SK-N-SH (cell line): ENCODE measurements at regions not wholly inside any gene's neighbourhood (a gene's known extent, or its start where the extent isn't known, plus 50 kb on each side); places are given as distances from the start of the nearest gene placed in this dataset.

Source experiments
- CTCF ChIA-PET: fragments of 300-600, 350-600 bp; formaldehyde crosslinking; extraction: SDS; loops from one replicate; lab custom pipeline; 2021; lab: Yijun Ruan, JAX
- POLR2A ChIA-PET: fragments of 350-600 bp; sonication (Branson Sonifier 250); formaldehyde crosslinking; extraction: SDS; loops from one replicate; lab custom pipeline; 2020; ENCODE audit warnings: antibody characterized with exemption, inconsistent platforms; lab: Yijun Ruan, JAX
- DNase-seq: peaks from one replicate; pipeline ENCODE4 v3.0.0; 2012
- H2AFZ ChIP-seq: fragments of 200-600 bp; sonication (generic); 2 replicates; pipeline ENCODE4 v1.8.1; 2016; ENCODE audit warnings: antibody characterized with exemption, mild to moderate bottlenecking, low read depth
- H3F3A ChIP-seq: fragments of 200-600 bp; sonication (generic); replicated peaks from 2 replicates; pipeline ENCODE3; 2016; ENCODE audit warnings: antibody characterized with exemption, mild to moderate bottlenecking; ENCODE audit not compliant: insufficient read depth
- H3K27ac ChIP-seq, 2 experiments: fragments of 200-500 bp in 1 of 2; fragments of 200-600 bp in 1 of 2; sonication (Bioruptor generic) in 1 of 2; sonication (generic), shearing (Covaris generic) in 1 of 2; 2 replicates each; pipeline versions ENCODE4 v1.5.1 to v1.6.1; 2014 to 2016; ENCODE audit warnings: low read depth in 2 of 2, inconsistent platforms in 1 of 2, low read length in 1 of 2, mild to moderate bottlenecking in 1 of 2, mixed read lengths in 1 of 2
- H3K27me3 ChIP-seq: fragments of 200-600 bp; sonication (generic), shearing (Covaris generic); 2 replicates; pipeline ENCODE4 v1.6.1; 2016; ENCODE audit warnings: mixed run types; ENCODE audit not compliant: insufficient read depth
- H3K36me3 ChIP-seq, 2 experiments: fragments of 200-500 bp in 1 of 2; fragments of 200-600 bp in 1 of 2; sonication (Bioruptor generic) in 1 of 2; sonication (generic) in 1 of 2; replicated peaks in 1 of 2; 2 replicates each; pipeline versions ENCODE3 to v1.5.1; 2014 to 2016; ENCODE audit warnings: low read length in 1 of 2, mild to moderate bottlenecking in 1 of 2; ENCODE audit not compliant: insufficient read depth in 2 of 2, control insufficient read depth in 1 of 2
- H3K4me1 ChIP-seq, 2 experiments: fragments of 200-500 bp in 1 of 2; fragments of 200-600 bp in 1 of 2; sonication (Bioruptor generic) in 1 of 2; sonication (generic), shearing (Covaris generic) in 1 of 2; 2 replicates each; pipeline versions ENCODE4 v1.5.1 to v1.6.1; 2014 to 2016; ENCODE audit warnings: low read depth in 1 of 2, low read length in 1 of 2, mixed run types in 1 of 2; ENCODE audit not compliant: insufficient read depth in 2 of 2, control insufficient read depth in 1 of 2
- H3K4me2 ChIP-seq: fragments of 200-600 bp; sonication (generic), shearing (Covaris generic); 2 replicates; pipeline ENCODE4 v1.6.1; 2017; ENCODE audit warnings: mixed run types
- H3K4me3 ChIP-seq, 2 experiments: fragments of 200-500 bp in 1 of 2; fragments of 200-600 bp in 1 of 2; sonication (Bioruptor generic) in 1 of 2; sonication (generic), shearing (Covaris generic) in 1 of 2; 2 replicates each; pipeline versions ENCODE4 v1.5.1 to v1.8.1; 2014 to 2016; ENCODE audit warnings: low read depth in 2 of 2, inconsistent platforms in 1 of 2, low read length in 1 of 2, mild to moderate bottlenecking in 1 of 2, mixed read lengths in 1 of 2, moderate library complexity in 1 of 2
- H3K79me2 ChIP-seq: fragments of 200-600 bp; sonication (generic); 2 replicates; pipeline ENCODE4 v1.8.1; 2017; ENCODE audit warnings: mild to moderate bottlenecking; ENCODE audit not compliant: insufficient read depth
- H3K9ac ChIP-seq: fragments of 200-600 bp; sonication (generic); 2 replicates; pipeline ENCODE4 v1.6.1; 2017; ENCODE audit warnings: mixed run types
- H3K9me2 ChIP-seq: fragments of 200-600 bp; sonication (generic); 2 replicates; pipeline ENCODE4 v1.6.1; 2017; ENCODE audit warnings: mixed run types
- H3K9me3 ChIP-seq: fragments of 200-600 bp; sonication (generic); 2 replicates; pipeline ENCODE4 v1.6.1; 2017; ENCODE audit warnings: mixed run types, mild to moderate bottlenecking, moderate library complexity
- H4K20me1 ChIP-seq: fragments of 200-600 bp; sonication (generic); 2 replicates; pipeline ENCODE4 v1.6.1; 2017; ENCODE audit warnings: mild to moderate bottlenecking, mixed run types; ENCODE audit not compliant: insufficient read depth
- CHD2 ChIP-seq: fragments of 150-350 bp; IDR thresholded peaks from 2 replicates; pipeline ENCODE4 v1.6.1; 2018; ENCODE audit warnings: low read length; ENCODE audit not compliant: partially characterized antibody
- ELF1 ChIP-seq: IDR thresholded peaks from 2 replicates; pipeline ENCODE4 v1.4.0; 2012
- EP300 ChIP-seq, 2 experiments: IDR thresholded peaks; 2 replicates each; pipeline versions ENCODE4 v1.4.0 to v1.6.1; 2012; ENCODE audit warnings: borderline replicate concordance in 1 of 2, low read depth in 1 of 2, low read length in 1 of 2
- EZH2phosphoT487 ChIP-seq: fragments of 200-600 bp; sonication (generic); IDR thresholded peaks from 2 replicates; pipeline ENCODE4 v1.6.1; 2017; ENCODE audit warnings: low read depth, mixed run types, mild to moderate bottlenecking, antibody characterized with exemption, moderate library complexity, borderline replicate concordance
- FOXJ3 ChIP-seq: sonication (generic); formaldehyde crosslinking; IDR thresholded peaks from 2 replicates; pipeline ENCODE4 v1.5.1; 2020; ENCODE audit warnings: mild to moderate bottlenecking, missing genetic modification reagents
- JUND ChIP-seq: IDR thresholded peaks from 2 replicates; pipeline ENCODE4 v1.4.0; 2012
- MXI1 ChIP-seq: IDR thresholded peaks from 2 replicates; pipeline ENCODE4 v1.6.1; 2012; ENCODE audit warnings: mild to moderate bottlenecking, low read depth, low read length, improper control_type of control experiment
- RAD21 ChIP-seq: IDR thresholded peaks from 2 replicates; pipeline ENCODE4 v1.6.1; 2012; ENCODE audit warnings: mild to moderate bottlenecking, low read length
- RFX5 ChIP-seq: IDR thresholded peaks from 2 replicates; pipeline ENCODE4 v1.6.1; 2012; ENCODE audit warnings: mild to moderate bottlenecking, improper control_type of control experiment, low read length
- SMC3 ChIP-seq: IDR thresholded peaks from 2 replicates; pipeline ENCODE4 v1.6.1; 2012; ENCODE audit warnings: low read depth, low read length, improper control_type of control experiment
- TEAD4 ChIP-seq: IDR thresholded peaks from 2 replicates; pipeline ENCODE4 v1.4.0; 2012; ENCODE audit warnings: mild to moderate bottlenecking, borderline replicate concordance; ENCODE audit not compliant: insufficient read depth
- WGBS: methylation state at CpG from one replicate; pipeline ENCODE4 v1.1.6; 2017; ENCODE audit warnings: low lambda C conversion rate; 5-methylcytosine and 5-hydroxymethylcytosine counted together
- TF ChIP-seq, protein P1 (sequence below): IDR thresholded peaks from 2 replicates; pipeline ENCODE4 v1.4.0; 2012; ENCODE audit warnings: low read depth
- TF ChIP-seq, protein P2 (sequence below): IDR thresholded peaks from 2 replicates; pipeline ENCODE4 v1.6.1; 2012; ENCODE audit warnings: mild to moderate bottlenecking, low read depth, low read length, moderate library complexity

DNA sequence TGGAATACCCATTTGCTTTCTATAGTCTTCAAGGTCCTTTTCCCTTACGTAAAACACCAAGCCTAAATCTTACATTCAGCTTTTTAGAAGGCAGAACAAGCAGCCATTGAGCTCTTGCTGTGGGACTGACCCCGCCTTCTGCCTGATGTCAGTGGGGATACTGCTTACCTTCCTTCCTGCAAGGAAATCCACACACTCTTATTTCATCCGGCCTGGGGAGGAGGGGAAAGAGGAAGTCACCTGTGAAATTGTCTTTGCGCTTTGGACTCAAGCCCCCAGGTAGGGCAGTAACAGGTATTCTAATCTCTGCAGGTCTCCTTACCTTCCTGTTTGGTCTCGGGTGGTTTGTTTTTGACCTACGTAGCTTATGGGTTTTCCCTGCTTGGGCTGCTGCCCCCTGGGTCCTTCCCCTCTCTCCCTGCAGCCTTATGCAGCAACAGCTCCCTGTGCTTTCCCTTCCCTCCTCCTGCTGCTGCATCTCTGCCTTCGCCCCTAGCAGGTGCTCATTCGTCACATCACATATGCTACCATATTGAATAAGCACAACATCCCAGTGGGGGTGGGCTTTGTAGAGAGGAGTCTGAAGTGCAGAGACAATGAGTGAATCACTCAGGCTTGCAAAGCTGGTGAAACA, 402.5 kb upstream of the TRIB2 start:
- peaks cover 6 to 21% of the 10 kb centered on the region in 2 experiments; a peak in 2 of 4 replicates for H3K4me1 ChIP-seq
- H3K9ac ChIP-seq, result no peak overlapping the region
- no peak for TF ChIP-seq EP300 (IDR thresholded peaks at IDR 0.05; ENCODE audit: borderline replicate concordance in 1 of 2, low read depth in 1 of 2, low read length in 1 of 2)
- peaks cover 10% of the 10 kb centered on the region for H3F3A ChIP-seq
- no peaks in the 10 kb centered on the region for H3K9me2 ChIP-seq
- no peaks in the 10 kb centered on the region for H3K27me3 ChIP-seq
- H4K20me1 ChIP-seq, result no peaks in the 10 kb centered on the region
- no peaks in the 10 kb centered on the region for H3K79me2 ChIP-seq
- no peak overlapping the region for H3K27ac ChIP-seq
- no peak overlapping the region for H2AFZ ChIP-seq
- 91% methylated on average over 8 of the region's 8 CpGs for WGBS
- no peaks in the 10 kb centered on the region for H3K36me3 ChIP-seq
- H3K4me2 ChIP-seq, result no peak overlapping the region
- no peak for DNase-seq
- H3K9me3 ChIP-seq, result no peaks in the 10 kb centered on the region
- H3K4me3 ChIP-seq, result no peak overlapping the region
- POLR2A ChIA-PET, result no interaction called here
- CTCF ChIA-PET, result interaction anchor here (1.8 kb wide), 1 partner anchor 10 kb away, joined by 6 read pairs; no protein-coding TSS in a partner anchor

DNA sequence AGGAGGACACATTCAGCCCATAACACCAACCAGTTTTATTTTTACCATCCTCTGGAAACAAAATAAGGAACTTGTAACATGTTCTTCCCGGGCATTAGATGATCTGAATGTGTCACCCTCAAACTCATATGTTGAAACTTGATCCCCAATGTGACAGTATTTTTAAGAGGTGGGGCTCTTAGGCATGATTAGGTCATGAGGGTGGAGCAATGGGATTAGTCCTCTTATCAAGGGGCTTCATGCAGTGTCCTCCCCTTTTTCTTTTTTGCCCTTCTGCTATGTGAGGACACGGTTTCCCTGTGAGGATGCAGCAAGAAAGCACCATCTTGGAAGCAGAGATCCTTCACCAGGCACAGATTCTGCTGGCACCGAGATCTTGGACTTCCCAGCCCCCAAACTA, 401.5 kb upstream of the TRIB2 start:
- no peaks in the 10 kb centered on the region for H4K20me1 ChIP-seq
- no peaks in the 10 kb centered on the region for H3K27me3 ChIP-seq
- DNase-seq, result no peak
- POLR2A ChIA-PET, result no interaction called here
- no peak overlapping the region for H3K4me3 ChIP-seq
- H3K9me2 ChIP-seq, result no peaks in the 10 kb centered on the region
- H3K9ac ChIP-seq, result no peak overlapping the region
- WGBS, result 73% methylated on average over 3 of the region's 3 CpGs
- peaks cover 6 to 22% of the 10 kb centered on the region in 2 experiments; a peak in 2 of 4 replicates for H3K4me1 ChIP-seq
- H3K9me3 ChIP-seq, result no peaks in the 10 kb centered on the region
- TF ChIP-seq, protein P1, sequence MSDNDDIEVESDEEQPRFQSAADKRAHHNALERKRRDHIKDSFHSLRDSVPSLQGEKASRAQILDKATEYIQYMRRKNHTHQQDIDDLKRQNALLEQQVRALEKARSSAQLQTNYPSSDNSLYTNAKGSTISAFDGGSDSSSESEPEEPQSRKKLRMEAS, result no peak
- TF ChIP-seq, protein P2, sequence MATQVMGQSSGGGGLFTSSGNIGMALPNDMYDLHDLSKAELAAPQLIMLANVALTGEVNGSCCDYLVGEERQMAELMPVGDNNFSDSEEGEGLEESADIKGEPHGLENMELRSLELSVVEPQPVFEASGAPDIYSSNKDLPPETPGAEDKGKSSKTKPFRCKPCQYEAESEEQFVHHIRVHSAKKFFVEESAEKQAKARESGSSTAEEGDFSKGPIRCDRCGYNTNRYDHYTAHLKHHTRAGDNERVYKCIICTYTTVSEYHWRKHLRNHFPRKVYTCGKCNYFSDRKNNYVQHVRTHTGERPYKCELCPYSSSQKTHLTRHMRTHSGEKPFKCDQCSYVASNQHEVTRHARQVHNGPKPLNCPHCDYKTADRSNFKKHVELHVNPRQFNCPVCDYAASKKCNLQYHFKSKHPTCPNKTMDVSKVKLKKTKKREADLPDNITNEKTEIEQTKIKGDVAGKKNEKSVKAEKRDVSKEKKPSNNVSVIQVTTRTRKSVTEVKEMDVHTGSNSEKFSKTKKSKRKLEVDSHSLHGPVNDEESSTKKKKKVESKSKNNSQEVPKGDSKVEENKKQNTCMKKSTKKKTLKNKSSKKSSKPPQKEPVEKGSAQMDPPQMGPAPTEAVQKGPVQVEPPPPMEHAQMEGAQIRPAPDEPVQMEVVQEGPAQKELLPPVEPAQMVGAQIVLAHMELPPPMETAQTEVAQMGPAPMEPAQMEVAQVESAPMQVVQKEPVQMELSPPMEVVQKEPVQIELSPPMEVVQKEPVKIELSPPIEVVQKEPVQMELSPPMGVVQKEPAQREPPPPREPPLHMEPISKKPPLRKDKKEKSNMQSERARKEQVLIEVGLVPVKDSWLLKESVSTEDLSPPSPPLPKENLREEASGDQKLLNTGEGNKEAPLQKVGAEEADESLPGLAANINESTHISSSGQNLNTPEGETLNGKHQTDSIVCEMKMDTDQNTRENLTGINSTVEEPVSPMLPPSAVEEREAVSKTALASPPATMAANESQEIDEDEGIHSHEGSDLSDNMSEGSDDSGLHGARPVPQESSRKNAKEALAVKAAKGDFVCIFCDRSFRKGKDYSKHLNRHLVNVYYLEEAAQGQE, result no peak
- TF ChIP-seq CHD2 (no peak), MXI1 (no peak), FOXJ3 (CRISPR knock-in tag) (no peak), JUND (no peak), SMC3 (no peak), EZH2phosphoT487 (no peak), TEAD4 (no peak), RFX5 (no peak), RAD21 (no peak), ELF1 (no peak)
- CTCF ChIA-PET, result no interaction called here
- H3K36me3 ChIP-seq, result no peaks in the 10 kb centered on the region
- H3F3A ChIP-seq, result peaks cover 11% of the 10 kb centered on the region
- no peak overlapping the region for H3K27ac ChIP-seq
- no peaks in the 10 kb centered on the region for H3K79me2 ChIP-seq
- H2AFZ ChIP-seq, result no peak overlapping the region
- H3K4me2 ChIP-seq, result no peak overlapping the region
